Stimulated activated CD4-positive, alpha-beta T cell treated with anti-CD3 and anti-CD28 coated beads, TNF-alpha, amount 100 ng/mL, for 48 hours (primary cell): ENCODE measurements at regions not wholly inside any gene's neighbourhood (a gene's known extent, or its start where the extent isn't known, plus 50 kb on each side); places are given as distances from the start of the nearest gene placed in this dataset.

Experiments used
- DNase-seq, 3 donors: peaks; one replicate each; pipeline ENCODE4 v3.0.0-alpha.2; 2020; ENCODE audit warnings: low read depth in 3 of 3

- DNase-seq, result no peak
Observed at GRCh38 chr9:1331546-1332038, 281.4 kb downstream of the DMRT2 start.

- no peak for DNase-seq
Observed at GRCh38 chr9:1332156-1332555, 282.0 kb downstream of the DMRT2 start.

GRCh38 chr9:1335174-1335573 lies 285.0 kb downstream of the DMRT2 start:
- no peak for DNase-seq

DNA sequence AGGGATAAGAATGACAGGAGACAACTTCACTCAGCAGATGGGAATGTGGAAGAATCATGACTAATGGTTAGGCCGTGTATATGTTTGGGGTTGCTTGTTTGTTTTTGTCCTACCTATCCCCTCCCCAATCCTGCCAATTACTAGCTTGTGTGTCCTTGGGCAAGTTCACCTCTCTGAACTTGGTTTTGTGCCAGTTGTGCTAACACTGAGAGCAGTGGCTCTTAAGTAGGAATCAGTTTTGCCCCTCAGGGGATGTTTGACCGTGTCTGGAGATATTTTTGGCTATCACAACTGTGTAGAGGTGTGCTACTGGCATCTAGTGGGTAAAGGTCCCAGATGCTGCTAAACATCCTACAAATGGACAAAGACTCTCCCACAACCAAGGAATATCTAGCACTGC lies 287.0 kb downstream of the DMRT2 start:
- no peak for DNase-seq

- no peak for DNase-seq
Observed at GRCh38 chr9:1340390-1340789, 290.2 kb downstream of the DMRT2 start.

DNA sequence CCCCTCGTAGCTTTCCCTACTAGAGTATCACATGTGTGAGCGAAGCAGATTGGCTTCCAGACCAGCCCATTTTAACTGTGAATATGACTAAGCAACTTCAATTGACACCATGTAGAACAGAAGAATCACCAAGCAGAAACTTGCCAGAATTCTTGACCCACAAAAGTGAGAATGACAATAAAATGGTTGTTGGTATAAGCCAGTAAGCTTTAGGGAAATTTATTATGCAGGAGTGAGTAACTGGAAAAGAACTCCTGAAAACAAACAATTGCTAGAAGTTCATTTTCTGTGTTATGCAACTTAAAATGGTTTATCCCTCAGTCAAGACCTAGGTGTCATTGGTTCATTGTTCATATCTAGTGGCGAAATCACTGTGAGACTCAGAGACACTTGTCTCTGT lies 303.1 kb downstream of the DMRT2 start:
- no peak for DNase-seq

DNA sequence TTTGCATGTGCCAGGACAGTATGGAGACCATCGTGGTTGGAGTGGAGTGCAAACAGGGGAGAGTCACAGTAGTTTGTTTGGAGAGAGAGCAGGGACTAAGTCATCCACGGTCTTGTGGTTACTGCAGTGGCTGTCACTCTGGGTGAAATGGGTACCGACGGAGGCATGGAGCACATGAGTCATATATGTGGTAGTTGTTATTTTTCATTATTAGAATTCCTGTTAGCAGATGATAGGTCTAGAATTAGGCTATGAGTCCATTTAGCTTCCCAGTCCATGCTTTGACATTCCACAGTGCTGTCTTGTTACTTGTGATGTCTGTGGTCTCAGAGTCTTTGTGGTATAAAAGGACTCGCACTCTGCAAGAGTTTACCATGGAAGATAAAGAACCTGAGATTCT lies 303.9 kb downstream of the DMRT2 start:
- DNase-seq, result no peak

GRCh38 chr9:1354606-1355005 lies 304.4 kb downstream of the DMRT2 start:
- DNase-seq, result no peak

DNA sequence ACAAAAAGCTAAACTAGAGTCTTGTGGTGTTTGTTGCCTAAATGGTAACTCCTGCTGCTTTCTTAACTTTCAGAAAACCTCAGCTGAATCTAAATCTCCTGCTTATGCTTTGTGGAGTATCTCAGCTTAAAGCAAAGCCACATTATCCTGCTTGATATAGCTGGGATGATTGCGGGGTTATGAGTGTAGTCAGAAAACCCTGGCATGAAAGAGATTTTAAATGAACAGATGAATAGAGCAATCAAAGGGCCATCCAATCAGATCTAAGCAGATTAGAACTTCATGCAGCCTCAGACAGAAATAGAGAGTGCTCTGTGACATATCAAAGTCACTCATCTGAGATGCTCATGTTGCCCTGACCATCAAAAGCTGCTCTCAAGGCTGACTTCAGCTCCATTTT lies 305.5 kb downstream of the DMRT2 start:
- DNase-seq, result no peak

- no peak for DNase-seq
Observed at GRCh38 chr9:1362845-1363244, 312.7 kb downstream of the DMRT2 start.

DNA sequence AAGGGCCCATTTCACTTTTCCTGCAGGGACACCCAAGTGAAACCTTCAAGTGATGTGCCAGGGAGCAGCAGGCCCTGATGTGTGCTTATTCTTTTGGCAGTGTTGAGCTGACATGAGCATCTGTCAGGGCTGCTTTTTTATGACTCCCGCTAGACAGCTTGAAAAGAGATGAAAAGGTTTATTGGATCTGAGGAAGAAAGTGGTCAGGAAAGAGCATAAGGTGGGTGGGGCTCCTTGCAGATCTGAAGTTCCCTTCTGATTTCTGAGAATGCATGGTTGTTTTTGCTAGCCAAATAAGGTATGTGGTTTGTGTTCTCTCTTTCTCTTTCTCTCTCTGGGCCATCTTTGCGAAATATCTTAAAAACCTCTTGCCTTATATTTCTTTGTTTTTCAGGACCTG lies 316.1 kb downstream of the DMRT2 start:
- no peak for DNase-seq

DNA sequence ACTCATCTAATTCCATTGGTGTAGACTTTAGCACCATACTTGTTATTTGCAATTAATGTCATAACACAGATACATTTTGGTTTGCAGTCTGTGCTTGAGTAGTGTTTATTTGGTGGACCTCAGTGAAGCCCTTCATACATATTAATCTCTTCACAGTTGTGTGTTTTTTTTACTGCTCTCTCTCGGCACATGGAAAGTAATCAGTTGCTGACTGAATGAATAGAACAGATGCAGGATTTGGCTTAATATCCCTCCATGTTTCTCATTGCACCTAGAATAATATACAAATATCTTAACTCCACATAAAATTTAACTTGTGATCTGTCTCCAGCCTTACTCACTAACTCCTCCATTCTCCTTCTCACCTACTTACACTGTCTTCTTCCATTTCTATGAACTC lies 319.1 kb downstream of the DMRT2 start:
- DNase-seq, result no peak

DNA sequence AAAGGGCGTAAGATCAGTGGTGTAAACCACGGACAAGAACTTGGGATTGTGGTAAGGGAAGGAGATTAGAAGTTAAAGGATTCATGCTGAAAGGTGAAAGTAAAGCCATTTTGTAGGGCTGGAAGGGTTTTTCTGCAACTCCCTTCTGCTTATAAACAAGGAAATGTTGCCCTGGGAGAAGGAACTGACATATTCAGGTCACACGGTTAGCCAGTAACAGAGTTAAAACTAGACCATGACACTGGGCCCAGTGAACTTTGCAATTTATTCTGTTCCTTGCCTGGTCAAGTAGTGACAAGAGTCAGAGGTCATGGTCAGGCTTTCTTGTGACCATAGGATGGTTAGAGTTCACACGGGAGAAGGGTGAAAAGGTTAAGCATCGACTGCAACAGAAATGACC lies 323.3 kb downstream of the DMRT2 start:
- DNase-seq, result no peak

GRCh38 chr9:1383899-1384455 lies 333.8 kb downstream of the DMRT2 start:
- no peak for DNase-seq

DNA sequence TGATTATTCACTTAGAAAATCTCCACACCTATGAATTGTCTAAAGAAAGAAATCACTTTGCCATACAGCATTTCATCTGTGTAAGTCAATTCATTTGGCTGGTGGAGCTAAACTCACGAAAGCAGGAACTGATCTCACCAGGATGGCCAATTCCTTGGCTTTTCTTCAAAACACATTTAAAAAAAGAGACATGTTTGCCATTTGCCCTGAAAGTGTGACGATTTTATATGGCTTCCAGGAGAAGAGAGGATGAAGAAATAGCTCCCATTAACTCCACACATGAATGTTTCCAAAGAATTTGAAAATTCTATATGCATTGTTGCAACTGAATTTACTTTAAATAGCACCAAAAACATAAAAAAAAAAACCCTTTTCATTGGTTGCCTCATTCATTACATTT lies 334.7 kb downstream of the DMRT2 start:
- no peak for DNase-seq

DNA sequence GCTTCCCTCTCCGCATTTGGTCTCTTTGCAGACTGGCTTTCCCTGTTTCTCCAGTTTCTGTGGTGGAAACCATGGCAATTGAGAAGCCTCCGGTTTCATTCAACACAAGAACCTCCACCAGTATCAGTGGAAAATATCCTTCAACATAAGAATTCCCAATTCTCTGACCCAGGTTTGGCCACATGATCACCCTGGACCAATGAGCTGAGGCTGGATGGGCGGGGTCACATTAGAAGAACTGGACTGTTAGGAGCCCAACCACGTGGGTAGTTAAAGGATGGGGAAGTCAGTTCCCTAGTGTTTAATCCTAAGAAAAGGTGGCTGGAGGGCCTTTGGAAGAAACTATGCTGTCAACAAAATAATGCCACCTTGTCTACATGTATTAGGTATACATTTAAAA lies 336.3 kb downstream of the DMRT2 start:
- no peak for DNase-seq

- no peak for DNase-seq
Observed at GRCh38 chr9:1388216-1388615, 338.1 kb downstream of the DMRT2 start.

- DNase-seq, result no peak
Observed at GRCh38 chr9:1400983-1401382, 350.8 kb downstream of the DMRT2 start.

GRCh38 chr9:1404940-1405339 lies 354.8 kb downstream of the DMRT2 start:
- no peak for DNase-seq

- no peak for DNase-seq
Observed at GRCh38 chr9:1411826-1412225, 361.7 kb downstream of the DMRT2 start.

DNA sequence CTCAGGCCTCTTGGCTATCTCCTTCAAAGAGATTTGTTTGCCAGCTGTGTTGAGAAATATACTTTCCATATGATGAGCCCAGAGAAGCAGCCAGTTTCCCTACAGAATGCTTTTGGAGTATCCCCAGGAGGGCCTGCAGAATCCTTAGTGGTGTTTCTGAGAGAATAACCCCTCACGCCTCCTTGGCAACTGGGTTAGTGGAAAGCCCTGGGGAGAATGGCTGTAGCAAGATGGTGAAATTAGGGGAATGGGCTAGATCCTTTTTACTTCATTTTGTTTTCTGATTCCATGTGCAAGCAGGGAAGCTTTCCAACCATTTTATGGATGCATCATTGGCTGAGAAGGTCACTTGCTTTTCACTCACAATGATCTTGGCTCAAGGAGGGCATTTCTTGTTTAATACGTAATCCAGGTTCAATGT lies 364.6 kb downstream of the DMRT2 start:
- no peak for DNase-seq

GRCh38 chr9:1415146-1415545 lies 365.0 kb downstream of the DMRT2 start:
- DNase-seq, result no peak

GRCh38 chr9:1416261-1416660 lies 366.1 kb downstream of the DMRT2 start:
- DNase-seq, result no peak

- no peak for DNase-seq
Observed at GRCh38 chr9:1421436-1421835, 371.3 kb downstream of the DMRT2 start.
